AG20443 (cell line): ENCODE measurements at regions not wholly inside any gene's neighbourhood (a gene's known extent, or its start where the extent isn't known, plus 50 kb on each side); places are given as distances from the start of the nearest gene placed in this dataset.

Experiments used
- DNase-seq: peaks from one replicate; pipeline ENCODE4 v3.0.0; 2012; ENCODE audit warnings: low spot score, mixed read lengths

GRCh38 chr6:22940581-22941290, 371.4 kb downstream of the HDGFL1 start:
- DNase-seq = peak; percentile 24

- no peak for DNase-seq
Measured at GRCh38 chr6:22942403-22942802, 373.0 kb downstream of the HDGFL1 start.

- no peak for DNase-seq
Measured at GRCh38 chr6:22943327-22943726, 374.0 kb downstream of the HDGFL1 start.

GRCh38 chr6:22949967-22950366, 380.6 kb downstream of the HDGFL1 start:
- no peak for DNase-seq

- DNase-seq = peak; percentile 12
Measured at GRCh38 chr6:22952097-22952496, 382.7 kb downstream of the HDGFL1 start.

- no peak for DNase-seq
Measured at GRCh38 chr6:22954749-22955385, 385.5 kb downstream of the HDGFL1 start.

GRCh38 chr6:22956029-22956681, 386.8 kb downstream of the HDGFL1 start:
- DNase-seq = no peak

- DNase-seq = no peak
Measured at GRCh38 chr6:22958677-22959076, 389.3 kb downstream of the HDGFL1 start.

GRCh38 chr6:22959571-22959970, 390.2 kb downstream of the HDGFL1 start:
- no peak for DNase-seq

GRCh38 chr6:22964334-22964733, 395.0 kb downstream of the HDGFL1 start:
- DNase-seq = no peak

- DNase-seq = no peak
Measured at GRCh38 chr6:22965889-22966288, 396.5 kb downstream of the HDGFL1 start.

GRCh38 chr6:22966691-22967422, 397.5 kb downstream of the HDGFL1 start:
- DNase-seq = no peak

- no peak for DNase-seq
Measured at GRCh38 chr6:22970004-22970403, 400.6 kb downstream of the HDGFL1 start.

GRCh38 chr6:22972771-22973170, 403.4 kb downstream of the HDGFL1 start:
- no peak for DNase-seq

- no peak for DNase-seq
Measured at GRCh38 chr6:22975079-22975478, 405.7 kb downstream of the HDGFL1 start.

GRCh38 chr6:22980446-22980845, 411.1 kb downstream of the HDGFL1 start:
- DNase-seq = peak; percentile 43

- no peak for DNase-seq
Measured at GRCh38 chr6:23002044-23002619, 432.8 kb downstream of the HDGFL1 start.

- DNase-seq = peak; percentile 80
Measured at GRCh38 chr6:23003671-23004467, 434.5 kb downstream of the HDGFL1 start.

- DNase-seq = no peak
Measured at GRCh38 chr6:23006656-23007055, 437.3 kb downstream of the HDGFL1 start.

GRCh38 chr6:23011615-23012014, 442.2 kb downstream of the HDGFL1 start:
- DNase-seq = no peak

- DNase-seq = peak; percentile 65
Measured at GRCh38 chr6:23013776-23014175, 444.4 kb downstream of the HDGFL1 start.
